Tibial artery (tissue), 4 donors: ENCODE measurements at regions not wholly inside any gene's neighbourhood (a gene's known extent, or its start where the extent isn't known, plus 50 kb on each side); places are given as distances from the start of the nearest gene placed in this dataset.

Experiments used
- DNase-seq, 2 donors: peaks; one replicate each; pipeline ENCODE4 v3.0.0-alpha.2; 2019
- H3K27ac ChIP-seq, 2 donors: fragments of 200-600 bp; sonication (generic) in 1 of 2; 1 replicate in 1 of 2; 2 replicates in 1 of 2; pipeline ENCODE4 v1.5.1; 2018 to 2019; ENCODE audit warnings: mild to moderate bottlenecking in 1 of 2
- H3K27me3 ChIP-seq, 2 donors: fragments of 200-600 bp; sonication (generic) in 1 of 2; one replicate each; pipeline versions ENCODE4 v1.5.1 to v1.6.0; 2016 to 2019
- H3K36me3 ChIP-seq, 3 donors: fragments of 200-600 bp; sonication (generic) in 2 of 3; one replicate each; pipeline ENCODE4 v1.5.1; 2016 to 2019; ENCODE audit warnings: mild to moderate bottlenecking in 2 of 3
- H3K4me1 ChIP-seq, 4 donors: fragments of 200-600 bp; sonication (generic) in 2 of 4; 1 replicate in 3 of 4; 2 replicates in 1 of 4; pipeline ENCODE4 v1.5.1; 2016 to 2019
- H3K4me3 ChIP-seq, 2 donors: fragments of 200-600 bp; sonication (generic) in 1 of 2; 1 replicate in 1 of 2; 2 replicates in 1 of 2; pipeline ENCODE4 v1.5.1; 2018 to 2019; ENCODE audit warnings: mild to moderate bottlenecking in 2 of 2
- H3K9me3 ChIP-seq, 3 donors: fragments of 200-600 bp; sonication (generic) in 1 of 3; one replicate each; pipeline ENCODE4 v1.5.1; 2016 to 2019
- CTCF ChIP-seq, 2 experiments: fragments of 200-600 bp in 1 of 2; fragments of 450-650 bp in 1 of 2; IDR thresholded peaks; one replicate each; pipeline ENCODE4 v1.5.1; 2017 to 2019; ENCODE audit warnings: antibody characterized with exemption in 2 of 2, mild to moderate bottlenecking in 1 of 2, moderate library complexity in 1 of 2
- intact Hi-C: fragments of 100-400 bp; cut with DNase I; formaldehyde crosslinking; loops from one replicate; pipeline ENCODE4 v1.15.0; 2023; ENCODE audit warnings: low total_unique reads

GRCh38 chr1:108045460-108045859 is 80.5 kb upstream of the VAV3 start:
- H3K4me1 ChIP-seq, result peaks cover 0 to 10% (median 5%) of the 10 kb centered on the region in 4 donors
- H3K9me3 ChIP-seq, result no peaks in the 10 kb centered on the region
- no peaks in the 10 kb centered on the region for H3K27me3 ChIP-seq
- intact Hi-C loops, result no loop called here
- TF ChIP-seq CTCF (IDR thresholded peaks at IDR 0.05), result no peak
- no peak overlapping the region for H3K27ac ChIP-seq
- no peaks in the 10 kb centered on the region for H3K36me3 ChIP-seq
- H3K4me3 ChIP-seq, result no peak overlapping the region
- no peak for DNase-seq

- no peaks in the 10 kb centered on the region for H3K36me3 ChIP-seq
- peaks cover 0 to 9% (median 3%) of the 10 kb centered on the region in 4 donors for H3K4me1 ChIP-seq
- no peak for DNase-seq
- intact Hi-C loops, result no loop called here
- no peak for TF ChIP-seq CTCF (IDR thresholded peaks at IDR 0.05)
- H3K27ac ChIP-seq, result no peak overlapping the region
- H3K27me3 ChIP-seq, result no peaks in the 10 kb centered on the region
- H3K9me3 ChIP-seq, result no peaks in the 10 kb centered on the region
- H3K4me3 ChIP-seq, result no peak overlapping the region
Observed at GRCh38 chr1:108044318-108044717, 79.3 kb upstream of the VAV3 start.

GRCh38 chr1:108043707-108044106 is 78.7 kb upstream of the VAV3 start:
- peaks cover 0 to 9% (median 3%) of the 10 kb centered on the region in 4 donors for H3K4me1 ChIP-seq
- no peaks in the 10 kb centered on the region for H3K27me3 ChIP-seq
- H3K36me3 ChIP-seq, result no peaks in the 10 kb centered on the region
- no peaks in the 10 kb centered on the region for H3K9me3 ChIP-seq
- intact Hi-C loops, result no loop called here
- peak in 1 of 2 donors; percentile 34 for DNase-seq
- no peak overlapping the region for H3K4me3 ChIP-seq
- no peak overlapping the region for H3K27ac ChIP-seq
- no peak for TF ChIP-seq CTCF (IDR thresholded peaks at IDR 0.05)

- no peak for DNase-seq
- no peak overlapping the region for H3K27ac ChIP-seq
- no peak overlapping the region for H3K4me3 ChIP-seq
- no peaks in the 10 kb centered on the region for H3K36me3 ChIP-seq
- no peak for TF ChIP-seq CTCF (IDR thresholded peaks at IDR 0.05)
- H3K4me1 ChIP-seq, result peaks cover 0 to 9% (median 3%) of the 10 kb centered on the region in 4 donors
- intact Hi-C loops, result no loop called here
- H3K9me3 ChIP-seq, result no peaks in the 10 kb centered on the region
- H3K27me3 ChIP-seq, result no peaks in the 10 kb centered on the region
Observed at GRCh38 chr1:108042610-108043009, 77.6 kb upstream of the VAV3 start.

- intact Hi-C loops, result no loop called here
- H3K27ac ChIP-seq, result no peak overlapping the region
- H3K4me3 ChIP-seq, result no peak overlapping the region
- H3K4me1 ChIP-seq, result peaks cover 0 to 9% (median 3%) of the 10 kb centered on the region in 4 donors
- no peaks in the 10 kb centered on the region for H3K36me3 ChIP-seq
- peaks cover 0 to 2% of the 10 kb centered on the region in 2 donors for H3K27me3 ChIP-seq
- no peak for DNase-seq
- H3K9me3 ChIP-seq, result no peaks in the 10 kb centered on the region
- no peak for TF ChIP-seq CTCF (IDR thresholded peaks at IDR 0.05)
Observed at GRCh38 chr1:108041360-108042142, 76.6 kb upstream of the VAV3 start.
